IMR-90 (cell line): ENCODE measurements at regions not wholly inside any gene's neighbourhood (a gene's known extent, or its start where the extent isn't known, plus 50 kb on each side); places are given as distances from the start of the nearest gene placed in this dataset.

Source experiments
- ATAC-seq: fragments of 200-7000 bp; cut with Tn5 transposase; 2 replicates; pipeline ENCODE4 v1.9.1; 2020; ENCODE audit warnings: low read depth, mild to moderate bottlenecking, moderate library complexity
- BruUV-seq: library from RNA; stranded (reverse); fragments of 400-500 nt; replicated peaks from 2 replicates; lab custom pipeline; 2021; lab: Mats Ljungman, UMichigan
- CTCF ChIA-PET: fragments of 300-600 bp; formaldehyde crosslinking; extraction: SDS; loops from one replicate; lab custom pipeline; 2021; ENCODE audit warnings: antibody characterized with exemption; lab: Yijun Ruan, JAX
- POLR2A ChIA-PET: fragments of 300-600 bp; sonication (Branson Sonifier 250); formaldehyde crosslinking; loops from one replicate; lab custom pipeline; 2022; ENCODE audit warnings: antibody characterized with exemption; ENCODE audit not compliant: unreplicated experiment; lab: Charles Lee
- DNase-seq: peaks from one replicate; pipeline ENCODE4 v3.0.0; 2013
- H2AFZ ChIP-seq: replicated peaks from 2 replicates; pipeline ENCODE3; 2013; ENCODE audit warnings: low read length, mild to moderate bottlenecking; ENCODE audit not compliant: poor library complexity
- H2AK5ac ChIP-seq: 2 replicates; pipeline ENCODE4 v1.6.1; 2013; ENCODE audit warnings: low read depth, low read length, inconsistent platforms
- H2AK9ac ChIP-seq: replicated peaks from 2 replicates; pipeline ENCODE3; 2013; ENCODE audit warnings: mild to moderate bottlenecking, low read depth, low read length, moderate library complexity; ENCODE audit not compliant: poor library complexity
- H2BK120ac ChIP-seq: 2 replicates; pipeline ENCODE4 v1.6.1; 2013; ENCODE audit warnings: low read depth, low read length, inconsistent platforms
- H2BK15ac ChIP-seq: 3 replicates; pipeline ENCODE4 v1.6.1; 2013; ENCODE audit warnings: low read depth, low read length, inconsistent platforms
- H2BK20ac ChIP-seq: 2 replicates; pipeline ENCODE4 v1.6.1; 2013; ENCODE audit warnings: low read depth, mild to moderate bottlenecking, inconsistent platforms, low read length, moderate library complexity
- H2BK5ac ChIP-seq: 2 replicates; pipeline ENCODE4 v1.6.1; 2013; ENCODE audit warnings: mild to moderate bottlenecking, low read depth, low read length, inconsistent platforms; ENCODE audit not compliant: poor library complexity, severe bottlenecking
- H3K14ac ChIP-seq: replicated peaks from 2 replicates; pipeline ENCODE4 v1.6.1; 2013; ENCODE audit warnings: low read depth, low read length, inconsistent platforms
- H3K18ac ChIP-seq: 2 replicates; pipeline ENCODE4 v1.6.1; 2013; ENCODE audit warnings: low read depth, low read length, control low read depth
- H3K23ac ChIP-seq: 2 replicates; pipeline ENCODE4 v1.6.1; 2013; ENCODE audit warnings: low read depth, low read length, inconsistent platforms
- H3K27ac ChIP-seq: 2 replicates; pipeline ENCODE4 v1.5.1; 2013; ENCODE audit warnings: mild to moderate bottlenecking, control low read depth, low read length; ENCODE audit not compliant: insufficient read depth
- H3K27me3 ChIP-seq: 2 replicates; pipeline ENCODE4 v1.6.1; 2013; ENCODE audit warnings: low read length; ENCODE audit not compliant: control insufficient read depth, insufficient read depth
- H3K36me3 ChIP-seq: 2 replicates; pipeline ENCODE4 v1.6.1; 2013; ENCODE audit warnings: low read length, mixed read lengths; ENCODE audit not compliant: control insufficient read depth, insufficient read depth
- H3K4ac ChIP-seq: 2 replicates; pipeline ENCODE4 v1.6.1; 2013; ENCODE audit warnings: low read depth, low read length, inconsistent platforms
- H3K4me1 ChIP-seq: 2 replicates; pipeline ENCODE4 v1.6.1; 2013; ENCODE audit warnings: low read length, mixed read lengths; ENCODE audit not compliant: control insufficient read depth, insufficient read depth
- H3K4me2 ChIP-seq: 2 replicates; pipeline ENCODE4 v1.6.1; 2013; ENCODE audit warnings: low read depth, mild to moderate bottlenecking, control low read depth, low read length, moderate library complexity
- H3K4me3 ChIP-seq: 2 replicates; pipeline ENCODE4 v1.5.1; 2013; ENCODE audit warnings: low read depth, mild to moderate bottlenecking, control low read depth, low read length, moderate library complexity; ENCODE audit not compliant: insufficient read depth
- H3K56ac ChIP-seq: 2 replicates; pipeline ENCODE4 v1.6.1; 2013; ENCODE audit warnings: low read length, inconsistent platforms; ENCODE audit not compliant: insufficient read depth; ENCODE audit errors: extremely low read depth
- H3K79me1 ChIP-seq, 2 experiments: 2 replicates each; pipeline ENCODE4 v1.6.1; 2013; ENCODE audit warnings: low read length in 2 of 2, inconsistent platforms in 1 of 2, low read depth in 1 of 2
- H3K9ac ChIP-seq: 2 replicates; pipeline ENCODE4 v1.6.1; 2013; ENCODE audit warnings: low read depth, low read length, control low read depth
- H3K9me1 ChIP-seq: 2 replicates; pipeline ENCODE4 v1.6.1; 2013; ENCODE audit warnings: low read length, inconsistent platforms; ENCODE audit not compliant: insufficient read depth
- H3K9me3 ChIP-seq: 2 replicates; pipeline ENCODE4 v1.6.1; 2013; ENCODE audit warnings: low read length; ENCODE audit not compliant: control insufficient read depth, insufficient read depth
- H4K20me1 ChIP-seq: 2 replicates; pipeline ENCODE4 v1.6.1; 2013; ENCODE audit warnings: low read length, inconsistent platforms; ENCODE audit not compliant: insufficient read depth
- H4K5ac ChIP-seq: 2 replicates; pipeline ENCODE4 v1.6.1; 2013; ENCODE audit warnings: mild to moderate bottlenecking, low read depth, low read length, control low read depth
- H4K8ac ChIP-seq, 2 experiments: 2 replicates each; pipeline ENCODE4 v1.6.1; 2013; ENCODE audit warnings: low read depth in 2 of 2, low read length in 2 of 2, control low read depth in 1 of 2, inconsistent platforms in 1 of 2
- H4K91ac ChIP-seq: 2 replicates; pipeline ENCODE4 v1.6.1; 2013; ENCODE audit warnings: low read depth, low read length, inconsistent platforms; ENCODE audit not compliant: insufficient read depth
- CEBPB ChIP-seq: IDR thresholded peaks from 2 replicates; pipeline ENCODE4 v1.6.1; 2012; ENCODE audit warnings: low read depth, low read length, improper control_type of control experiment
- MAZ ChIP-seq: IDR thresholded peaks from 2 replicates; pipeline ENCODE4 v1.6.1; 2012; ENCODE audit warnings: low read depth, mild to moderate bottlenecking, low read length, improper control_type of control experiment, moderate library complexity, borderline replicate concordance
- WGBS, 2 experiments: methylation state at CpG; one replicate each; pipeline versions ENCODE4 v1.1.5 to v1.1.7; 2013; ENCODE audit warnings: missing lambda C conversion rate in 2 of 2; ENCODE audit not compliant: insufficient read length in 1 of 2; ENCODE audit errors: extremely low coverage in 2 of 2; 5-methylcytosine and 5-hydroxymethylcytosine counted together
- dilution Hi-C: fragments of 300-500 bp; cut with HindIII; formaldehyde crosslinking; loops from one replicate; pipeline ENCODE4 v1.14.3; 2018; ENCODE audit warnings: low sequenced_read_pairs; ENCODE audit not compliant: unreplicated experiment
- in situ Hi-C: fragments of 300-500 bp; cut with MboI; formaldehyde crosslinking; loops from 3 replicates; pipeline ENCODE4 v1.14.3; 2019; ENCODE audit warnings: low sequenced_read_pairs, inconsistent platforms, mixed read lengths
- intact Hi-C: fragments of 100-400 bp; cut with micrococcal nuclease; formaldehyde crosslinking; loops from 2 replicates; pipeline ENCODE4 v1.10.0; 2022

DNA sequence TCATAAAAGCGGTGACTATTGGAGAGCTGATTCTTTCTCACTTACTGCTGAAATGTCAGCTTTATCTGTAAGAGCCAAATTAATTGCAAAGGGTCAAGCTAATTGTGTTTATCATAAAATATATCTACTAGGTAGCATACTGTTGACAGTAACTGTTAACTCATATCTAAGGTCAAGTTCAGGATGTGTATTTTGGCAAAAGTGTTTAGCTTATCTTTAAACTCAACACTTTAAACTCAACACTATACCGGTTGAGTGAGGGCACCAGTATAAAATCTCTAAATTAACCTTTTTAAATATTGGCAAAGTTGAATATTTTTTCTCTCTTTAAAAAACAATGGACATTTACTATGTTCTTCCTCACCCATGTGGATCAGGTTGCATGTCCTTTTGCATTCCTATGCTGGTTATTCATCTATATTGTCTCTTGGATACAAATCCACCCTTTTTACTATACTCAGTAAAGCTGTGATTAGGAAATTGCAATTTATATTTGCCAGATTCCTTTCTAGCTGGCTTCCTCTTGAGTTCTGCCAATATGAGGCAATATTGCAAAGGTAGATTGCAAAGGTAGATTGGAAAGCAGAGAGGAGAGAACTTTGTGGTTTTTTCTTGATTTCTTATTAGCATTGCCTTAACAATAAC lies 344.6 kb upstream of the DCBLD2 start:
- H2BK120ac ChIP-seq, result no peak overlapping the region; the same call in 1 of the 2 replicates
- no peak overlapping the region for H2BK20ac ChIP-seq
- no peaks in the 10 kb centered on the region for H3K9me3 ChIP-seq
- H4K20me1 ChIP-seq, result no peaks in the 10 kb centered on the region
- H2AFZ ChIP-seq, result no peak overlapping the region
- peak; percentile 38 for DNase-seq
- BruUV-seq, result no TSS peak
- no peak overlapping the region for H2AK5ac ChIP-seq
- H3K18ac ChIP-seq, result peak overlapping the region; percentile 28; the same call in 1 of the 2 replicates
- no peak overlapping the region for H3K9ac ChIP-seq
- in situ Hi-C loops (no loop called here), dilution Hi-C loops (no loop called here), intact Hi-C loops (no loop called here)
- WGBS, 2 experiments, result no CpG with 5 or more reads among the region's 2 CpGs
- no peaks in the 10 kb centered on the region for H3K36me3 ChIP-seq
- H4K5ac ChIP-seq, result no peak overlapping the region
- H3K14ac ChIP-seq, result no peak overlapping the region
- no peak overlapping the region for H3K27ac ChIP-seq
- H3K4me3 ChIP-seq, result no peak overlapping the region
- H3K56ac ChIP-seq, result no peak overlapping the region
- H3K79me1 ChIP-seq, result no peaks in the 10 kb centered on the region
- H3K23ac ChIP-seq, result no peak overlapping the region; the same call in 1 of the 2 replicates
- no peak overlapping the region for H4K91ac ChIP-seq
- H3K4me2 ChIP-seq, result no peak overlapping the region
- no peaks in the 10 kb centered on the region for H3K27me3 ChIP-seq
- no peak overlapping the region for H4K8ac ChIP-seq
- peak overlapping the region; percentile 40; the same call in 1 of the 3 replicates for H2BK15ac ChIP-seq
- ChIA-PET CTCF (no interaction called here), POLR2A (no interaction called here)
- no peak overlapping the region for H3K4ac ChIP-seq
- H3K9me1 ChIP-seq, result no peaks in the 10 kb centered on the region; the same call in none of the 2 replicates
- peaks cover 3% of the 10 kb centered on the region; the same call in 1 of the 2 replicates for H3K4me1 ChIP-seq
- ATAC-seq, result peak; percentile 50; the same call in 1 of the 2 replicates
- H2BK5ac ChIP-seq, result no peak overlapping the region
- H2AK9ac ChIP-seq, result no peak overlapping the region
- TF ChIP-seq MAZ (no peak), CEBPB (0 out of 2 replicates have a peak, but pooled peaks have one; percentile 12)
